Activated CD8-positive, alpha-beta memory T cell treated with anti-CD3 and anti-CD28 coated beads for 24 hours (primary cell): ENCODE measurements at regions not wholly inside any gene's neighbourhood (a gene's known extent, or its start where the extent isn't known, plus 50 kb on each side); places are given as distances from the start of the nearest gene placed in this dataset.

Experiments
- DNase-seq: peaks from one replicate; pipeline ENCODE4 v3.0.0-alpha.2; 2020

GRCh38 chr1:209364716-209365115, 218.8 kb upstream of the CAMK1G start:
- DNase-seq: no peak

DNA sequence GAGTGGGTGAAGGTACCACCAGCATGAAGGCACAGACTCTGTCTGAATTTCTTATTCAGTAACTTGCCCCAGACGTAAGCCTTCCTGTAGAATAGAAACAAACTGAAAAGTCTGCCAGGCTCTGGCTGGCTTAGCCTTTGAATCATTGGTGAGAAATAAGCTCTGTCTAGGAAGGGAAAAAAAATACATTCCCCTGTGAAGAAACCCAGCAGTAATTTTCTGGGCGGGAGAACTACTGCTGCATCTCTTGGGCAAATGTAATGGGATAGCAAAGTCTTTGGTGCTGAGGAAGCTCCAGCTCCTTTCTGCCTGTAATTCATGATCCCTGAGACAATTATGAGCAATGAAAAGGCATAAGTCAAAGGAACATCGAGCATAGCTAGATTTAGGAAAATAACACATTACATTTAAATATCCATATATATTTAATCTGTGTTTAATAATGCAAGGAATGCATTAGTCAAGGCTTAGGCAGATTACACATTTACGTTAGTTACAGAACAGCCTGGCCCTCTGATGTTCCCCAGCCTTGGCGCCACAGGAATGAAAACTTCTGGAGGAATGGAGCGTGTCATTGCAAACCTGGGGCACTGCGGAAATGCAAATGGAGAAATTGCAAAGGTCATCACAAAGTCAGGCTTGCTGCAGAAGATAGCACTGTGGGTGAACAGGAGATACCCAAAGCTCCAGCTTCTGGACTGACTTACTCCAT, 216.3 kb upstream of the CAMK1G start:
- DNase-seq: no peak

GRCh38 chr1:209368864-209369598, 214.5 kb upstream of the CAMK1G start:
- no peak for DNase-seq

GRCh38 chr1:209370241-209370995, 213.1 kb upstream of the CAMK1G start:
- DNase-seq: no peak

DNA sequence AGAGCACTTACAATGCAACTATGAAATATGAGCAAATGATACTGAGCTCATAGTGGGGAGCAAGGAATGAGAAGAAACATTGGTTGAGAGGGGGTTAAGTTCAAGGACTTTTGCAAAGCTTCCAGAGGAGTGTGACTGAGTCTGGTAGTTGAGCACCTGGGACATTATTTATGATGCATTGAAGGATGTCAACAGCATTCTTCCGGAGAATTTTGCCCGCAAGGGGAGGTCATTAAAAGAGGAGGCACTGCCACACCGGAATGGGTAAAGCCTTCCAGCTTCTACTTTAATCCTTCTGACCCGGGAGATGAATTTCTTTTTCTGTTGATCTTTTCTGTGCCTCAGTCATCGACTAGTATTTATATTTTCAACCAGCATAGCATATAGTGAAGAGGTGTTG, 208.4 kb upstream of the CAMK1G start:
- no peak for DNase-seq

GRCh38 chr1:209375671-209376365, 207.7 kb upstream of the CAMK1G start:
- no peak for DNase-seq

DNA sequence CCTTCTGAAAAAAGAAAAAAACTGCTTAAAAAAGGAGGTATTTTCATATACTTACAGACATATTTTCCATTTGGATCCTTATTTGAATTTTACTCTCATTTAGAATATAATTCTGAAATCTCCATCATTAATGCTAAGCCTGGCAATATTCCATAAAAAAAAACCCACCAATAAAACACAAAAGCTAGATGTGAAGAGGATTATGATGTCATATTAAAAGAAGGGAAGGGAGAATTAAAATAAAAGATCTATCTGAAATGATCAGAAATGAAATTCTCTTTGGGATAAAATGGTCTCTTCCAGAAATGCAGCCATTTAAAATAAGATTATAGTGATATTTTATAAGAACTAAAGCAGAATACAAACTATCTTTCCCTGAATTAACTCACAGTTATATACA, 206.7 kb upstream of the CAMK1G start:
- no peak for DNase-seq

DNA sequence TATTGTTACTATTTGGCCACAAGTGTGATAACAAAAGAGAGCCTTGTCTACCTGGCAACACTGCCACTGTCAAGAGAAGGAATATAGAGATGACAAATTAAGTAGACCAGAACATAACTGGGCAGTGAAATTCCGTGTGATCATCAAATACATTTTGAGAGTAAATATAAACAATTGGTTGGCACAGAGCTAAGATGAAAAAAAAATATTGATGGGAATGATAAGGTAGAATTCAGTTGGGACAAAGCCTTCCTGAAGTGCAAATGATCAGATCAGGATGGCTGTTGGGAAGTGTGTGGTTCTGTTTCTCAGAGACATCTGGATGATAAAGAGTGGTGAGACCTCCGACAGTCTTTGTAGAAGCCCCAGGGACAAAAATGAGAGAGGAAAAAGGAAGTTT, 205.5 kb upstream of the CAMK1G start:
- no peak for DNase-seq

DNA sequence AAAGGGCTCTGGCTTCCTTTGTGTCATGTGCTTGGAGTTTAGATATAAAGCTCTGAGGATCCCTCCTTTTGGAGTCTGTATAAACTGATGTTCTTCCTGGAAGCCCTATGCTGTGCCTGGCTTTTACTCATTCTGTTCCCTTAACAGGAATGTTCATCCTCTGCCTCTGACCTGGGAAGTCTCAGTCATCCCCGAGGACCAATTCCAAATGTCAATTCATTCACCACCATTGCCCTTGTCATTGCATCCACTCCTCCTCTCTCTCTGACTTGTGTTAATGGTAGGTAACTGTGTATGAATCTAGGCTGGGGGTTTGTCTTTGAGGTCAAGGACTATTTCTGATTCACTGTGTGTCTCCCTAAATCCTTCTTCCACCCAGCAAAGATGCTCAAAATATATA, 204.2 kb upstream of the CAMK1G start:
- no peak for DNase-seq

GRCh38 chr1:209380420-209380819, 203.1 kb upstream of the CAMK1G start:
- DNase-seq: no peak

GRCh38 chr1:209382231-209383100, 201.0 kb upstream of the CAMK1G start:
- no peak for DNase-seq

GRCh38 chr1:209383422-209383821, 200.1 kb upstream of the CAMK1G start:
- DNase-seq: no peak

DNA sequence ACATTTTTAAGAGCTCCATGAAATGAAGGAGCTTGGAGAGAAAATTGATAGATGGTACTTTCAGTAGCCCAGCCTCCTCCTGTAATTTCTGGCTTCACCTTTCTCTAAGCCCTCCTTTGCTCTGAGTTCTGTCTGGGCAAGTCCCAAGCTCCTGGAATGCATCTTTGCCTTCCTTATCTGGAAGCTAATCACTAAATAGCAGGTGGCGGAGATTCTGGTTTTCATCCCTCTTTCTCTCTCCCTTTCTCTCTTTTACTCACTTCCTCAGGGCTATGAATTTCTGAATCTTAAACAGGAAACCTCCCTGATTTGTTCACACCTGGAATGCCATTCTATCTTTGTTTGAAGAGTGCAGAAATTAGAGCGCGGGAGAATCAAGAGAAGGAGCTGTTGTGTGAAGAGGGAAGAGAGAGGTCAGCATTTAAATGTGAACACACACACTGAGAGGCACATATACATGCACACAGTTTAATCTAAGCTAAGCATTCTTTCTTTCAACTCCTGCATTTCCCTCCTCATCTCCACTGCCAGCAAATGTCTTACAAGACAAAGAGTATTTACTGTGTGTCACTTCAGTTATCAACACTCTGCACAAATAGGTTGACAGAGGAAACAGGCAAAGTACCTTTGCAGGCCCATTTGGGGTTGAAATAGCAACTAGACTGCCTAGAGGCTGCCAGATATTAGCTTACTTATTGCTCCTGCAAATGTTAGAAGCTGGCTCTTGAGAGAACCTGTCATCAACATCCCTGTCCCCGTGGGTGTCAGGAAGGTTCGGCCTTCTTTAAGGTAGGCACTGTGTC, 199.4 kb upstream of the CAMK1G start:
- DNase-seq: no peak

DNA sequence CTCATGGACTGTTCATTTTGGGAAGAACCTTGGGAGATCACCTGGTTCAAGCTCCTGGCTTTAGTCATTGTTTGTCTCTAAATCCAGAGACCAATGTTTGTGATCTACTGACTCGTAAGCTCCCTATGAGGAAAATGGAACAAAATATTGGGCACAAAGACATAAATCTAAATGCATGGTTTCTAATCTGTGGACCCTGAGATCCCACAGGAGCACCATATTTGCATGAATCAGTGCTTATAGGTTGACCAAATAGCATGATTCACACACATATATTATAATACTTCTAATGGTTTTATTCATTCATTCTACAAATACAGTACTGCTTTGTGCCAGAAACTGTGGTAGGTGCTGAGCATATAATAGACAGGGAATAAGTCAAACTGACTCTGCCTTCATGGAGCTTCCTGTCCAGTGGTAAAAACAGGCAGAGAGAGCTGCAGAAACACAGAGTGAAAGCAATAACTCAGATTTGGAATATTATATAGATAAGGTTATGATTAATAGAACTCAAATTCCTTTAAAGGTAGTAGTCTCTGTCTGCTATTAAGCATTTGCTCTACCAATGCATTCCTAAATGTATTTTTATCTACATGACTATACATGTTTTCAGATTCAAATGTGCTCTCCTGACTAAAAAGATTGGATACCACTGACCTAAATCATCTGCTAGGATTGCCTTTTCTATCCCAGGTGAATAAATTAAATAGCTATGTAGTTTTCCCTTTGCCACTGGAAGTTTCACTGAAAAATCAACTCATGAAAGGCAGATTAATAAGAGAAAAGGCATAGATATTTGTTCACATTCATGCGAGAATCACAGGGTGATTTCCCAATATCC, 198.6 kb upstream of the CAMK1G start:
- no peak for DNase-seq

- DNase-seq: no peak
Observed at GRCh38 chr1:209386156-209386555, 197.4 kb upstream of the CAMK1G start.

- no peak for DNase-seq
Observed at GRCh38 chr1:209387271-209387968, 196.1 kb upstream of the CAMK1G start.

- DNase-seq: no peak
Observed at GRCh38 chr1:209387969-209388329, 195.6 kb upstream of the CAMK1G start.

DNA sequence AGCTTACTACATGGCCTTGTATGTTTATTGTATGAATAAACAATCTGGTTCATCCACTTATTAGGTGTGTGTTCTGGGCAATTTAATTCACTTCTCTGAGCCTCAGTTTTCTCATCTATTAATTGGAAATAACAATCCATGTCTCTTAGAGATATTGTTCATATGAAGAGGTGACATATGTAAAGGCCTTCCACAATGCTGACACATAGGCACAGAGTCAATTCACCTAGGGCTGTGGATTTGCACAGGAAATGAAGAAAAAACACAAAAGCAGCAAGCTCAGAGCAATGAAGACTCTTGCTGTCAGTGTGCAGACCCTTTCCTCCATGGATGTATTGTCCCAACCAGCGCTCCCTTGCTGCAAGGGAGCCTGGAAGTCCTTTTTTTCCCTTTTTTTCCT, 195.2 kb upstream of the CAMK1G start:
- DNase-seq: no peak

DNA sequence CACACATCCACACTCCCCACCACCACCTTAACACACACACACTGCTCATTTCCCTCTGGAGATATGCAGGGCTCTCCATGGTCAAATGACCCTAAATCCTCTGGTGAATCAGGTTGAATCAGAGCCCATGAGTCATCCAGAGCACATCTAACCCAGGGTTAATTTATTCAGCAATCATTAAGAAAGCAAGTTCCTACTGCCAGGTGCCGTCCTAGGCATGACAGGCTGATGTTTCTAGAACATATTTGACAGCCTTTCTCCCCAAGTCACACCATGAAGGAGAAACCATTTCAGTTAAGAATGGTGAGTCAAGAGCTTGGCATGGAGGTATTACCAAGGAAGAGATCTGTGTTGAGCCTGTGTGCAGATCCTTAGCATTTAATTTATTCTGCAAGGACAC, 194.3 kb upstream of the CAMK1G start:
- no peak for DNase-seq

- no peak for DNase-seq
Observed at GRCh38 chr1:209389975-209390374, 193.5 kb upstream of the CAMK1G start.
